ENCODE measurements at regions not wholly inside any gene's neighbourhood (a gene's known extent, or its start where the extent isn't known, plus 50 kb on each side); places are given as distances from the start of the nearest gene placed in this dataset.

- DNase-seq: no peak
- Histone ChIP-seq H3K36me3 (replicated peaks) (no peaks in the 10 kb centered on the region), H3K27me3 (replicated peaks) (no peaks in the 10 kb centered on the region), H3K27ac (no peak overlapping the region), H3K4me3 (ENCODE audit: low read depth, low read length) (no peak overlapping the region)
- TF ChIP-seq CTCF (IDR thresholded peaks at IDR 0.05; ENCODE audit: low read depth, low read length, missing control alignments): no peak
- in situ Hi-C loops (cut with HindIII; ENCODE audit: low pct_ligation_motif_present, low sequenced_read_pairs): no loop called here
Measured at GRCh38 chr14:66174453-66174891, 311.7 kb upstream of the CCDC196 start.

GRCh38 chr14:66177935-66178334 lies 308.2 kb upstream of the CCDC196 start:
- Histone ChIP-seq H3K36me3 (replicated peaks) (no peaks in the 10 kb centered on the region), H3K27ac (no peak overlapping the region), H3K4me3 (ENCODE audit: low read depth, low read length) (no peak overlapping the region), H3K27me3 (replicated peaks) (no peaks in the 10 kb centered on the region)
- no peak for TF ChIP-seq CTCF (IDR thresholded peaks at IDR 0.05; ENCODE audit: low read depth, low read length, missing control alignments)
- DNase-seq: no peak
- in situ Hi-C loops (cut with HindIII; ENCODE audit: low pct_ligation_motif_present, low sequenced_read_pairs): no loop called here

- Histone ChIP-seq H3K36me3 (replicated peaks) (no peaks in the 10 kb centered on the region), H3K27ac (no peak overlapping the region), H3K27me3 (replicated peaks) (no peaks in the 10 kb centered on the region), H3K4me3 (ENCODE audit: low read depth, low read length) (no peak overlapping the region)
- DNase-seq: no peak
- no peak for TF ChIP-seq CTCF (IDR thresholded peaks at IDR 0.05; ENCODE audit: low read depth, low read length, missing control alignments)
- in situ Hi-C loops (cut with HindIII; ENCODE audit: low pct_ligation_motif_present, low sequenced_read_pairs): no loop called here
Measured at GRCh38 chr14:66196670-66197069, 289.5 kb upstream of the CCDC196 start.

GRCh38 chr14:66197276-66197675 lies 288.9 kb upstream of the CCDC196 start:
- in situ Hi-C loops (cut with HindIII; ENCODE audit: low pct_ligation_motif_present, low sequenced_read_pairs): no loop called here
- Histone ChIP-seq H3K27me3 (replicated peaks) (no peaks in the 10 kb centered on the region), H3K4me3 (ENCODE audit: low read depth, low read length) (no peak overlapping the region), H3K27ac (no peak overlapping the region), H3K36me3 (replicated peaks) (no peaks in the 10 kb centered on the region)
- DNase-seq: no peak
- no peak for TF ChIP-seq CTCF (IDR thresholded peaks at IDR 0.05; ENCODE audit: low read depth, low read length, missing control alignments)

- in situ Hi-C loops (cut with HindIII; ENCODE audit: low pct_ligation_motif_present, low sequenced_read_pairs): no loop called here
- DNase-seq: no peak
- Histone ChIP-seq H3K4me3 (ENCODE audit: low read depth, low read length) (no peak overlapping the region), H3K27ac (no peak overlapping the region), H3K36me3 (replicated peaks) (no peaks in the 10 kb centered on the region), H3K27me3 (replicated peaks) (no peaks in the 10 kb centered on the region)
- TF ChIP-seq CTCF (IDR thresholded peaks at IDR 0.05; ENCODE audit: low read depth, low read length, missing control alignments): no peak
Measured at GRCh38 chr14:66206554-66206953, 279.6 kb upstream of the CCDC196 start.

GRCh38 chr14:66216763-66217162 lies 269.4 kb upstream of the CCDC196 start:
- in situ Hi-C loops (cut with HindIII; ENCODE audit: low pct_ligation_motif_present, low sequenced_read_pairs): no loop called here
- no peak for DNase-seq
- Histone ChIP-seq H3K27ac (no peak overlapping the region), H3K27me3 (replicated peaks) (no peaks in the 10 kb centered on the region), H3K36me3 (replicated peaks) (no peaks in the 10 kb centered on the region), H3K4me3 (ENCODE audit: low read depth, low read length) (no peak overlapping the region)
- no peak for TF ChIP-seq CTCF (IDR thresholded peaks at IDR 0.05; ENCODE audit: low read depth, low read length, missing control alignments)

Measured in brain microvascular endothelial cell (primary cell).